Activated T-helper 17 cell treated with anti-CD3 and anti-CD28 coated beads, Interleukin-2, amount 50 U/mL, for 72 hours (primary cell): ENCODE measurements at regions not wholly inside any gene's neighbourhood (a gene's known extent, or its start where the extent isn't known, plus 50 kb on each side); places are given as distances from the start of the nearest gene placed in this dataset.
"Not testable (repeated sequence)": the region's sequence is repeated elsewhere in the genome, so short reads cannot be mapped to it uniquely, and the experiment has no call there.

Experiments
- ATAC-seq: fragments of 150-1000 bp; cut with Tn5 transposase; replicated peaks from 2 replicates; pipeline ENCODE4 v1.10.0; 2021; ENCODE audit warnings: mild to moderate bottlenecking, moderate library complexity
- H3K27ac Mint-ChIP-seq: one replicate; pipeline ENCODE4 v1.8.0; 2022; ENCODE audit warnings: mixed read lengths
- H3K27me3 Mint-ChIP-seq: one replicate; pipeline ENCODE4 v1.8.0; 2022; ENCODE audit warnings: mixed read lengths
- H3K36me3 Mint-ChIP-seq: one replicate; pipeline ENCODE4 v1.8.0; 2022; ENCODE audit warnings: low read depth, mild to moderate bottlenecking, mixed read lengths
- H3K4me1 Mint-ChIP-seq: one replicate; pipeline ENCODE4 v1.8.0; 2022; ENCODE audit warnings: mixed read lengths
- H3K4me3 Mint-ChIP-seq: one replicate; pipeline ENCODE4 v1.8.0; 2022; ENCODE audit warnings: mild to moderate bottlenecking, mixed read lengths
- H3K9me3 Mint-ChIP-seq: one replicate; pipeline ENCODE4 v1.8.0; 2022; ENCODE audit warnings: mixed read lengths

- Mint-ChIP-seq H3K9me3 (peaks cover 14% of the 10 kb centered on the region), H3K27me3 (no peaks in the 10 kb centered on the region), H3K36me3 (peaks cover 82% of the 10 kb centered on the region), H3K4me1 (peaks cover 17% of the 10 kb centered on the region), H3K4me3 (no peak overlapping the region), H3K27ac (no peak overlapping the region)
- no peak for ATAC-seq
Observed at GRCh38 chr7:149565096-149565382, 67.4 kb upstream of the ZNF746 start.

GRCh38 chr7:149564340-149565095 lies 66.9 kb upstream of the ZNF746 start:
- Mint-ChIP-seq H3K9me3 (peaks cover 9% of the 10 kb centered on the region), H3K36me3 (peaks cover 80% of the 10 kb centered on the region), H3K27me3 (no peaks in the 10 kb centered on the region), H3K27ac (no peak overlapping the region), H3K4me3 (no peak overlapping the region), H3K4me1 (peaks cover 15% of the 10 kb centered on the region)
- ATAC-seq: no peak

- no peak for ATAC-seq
- Mint-ChIP-seq H3K4me1 (peaks cover 15% of the 10 kb centered on the region), H3K9me3 (peaks cover 5% of the 10 kb centered on the region), H3K4me3 (no peak overlapping the region), H3K27me3 (no peaks in the 10 kb centered on the region), H3K27ac (no peak overlapping the region), H3K36me3 (peaks cover 84% of the 10 kb centered on the region)
Observed at GRCh38 chr7:149562602-149563001, 65.0 kb upstream of the ZNF746 start.

GRCh38 chr7:149561072-149561471 lies 63.5 kb upstream of the ZNF746 start:
- peaks cover 5% of the 10 kb centered on the region for H3K9me3 Mint-ChIP-seq
- H3K27me3 Mint-ChIP-seq: no peaks in the 10 kb centered on the region
- peak overlapping the region; percentile 66 for H3K27ac Mint-ChIP-seq
- no peak for ATAC-seq
- peaks cover 15% of the 10 kb centered on the region for H3K4me1 Mint-ChIP-seq
- H3K4me3 Mint-ChIP-seq: no peak overlapping the region
- peaks cover 84% of the 10 kb centered on the region for H3K36me3 Mint-ChIP-seq

- ATAC-seq: no peak
- H3K36me3 Mint-ChIP-seq: peaks cover 77% of the 10 kb centered on the region
- peak overlapping the region; percentile 25 for H3K27ac Mint-ChIP-seq
- no peaks in the 10 kb centered on the region for H3K27me3 Mint-ChIP-seq
- no peaks in the 10 kb centered on the region for H3K9me3 Mint-ChIP-seq
- no peak overlapping the region for H3K4me3 Mint-ChIP-seq
- peaks cover 12% of the 10 kb centered on the region for H3K4me1 Mint-ChIP-seq
Observed at GRCh38 chr7:149559711-149560110, 62.1 kb upstream of the ZNF746 start.

GRCh38 chr7:149558149-149558861 lies 60.7 kb upstream of the ZNF746 start:
- H3K27me3 Mint-ChIP-seq: no peaks in the 10 kb centered on the region
- H3K36me3 Mint-ChIP-seq: peaks cover 74% of the 10 kb centered on the region
- ATAC-seq: peak; percentile 34
- peaks cover 6% of the 10 kb centered on the region for H3K4me1 Mint-ChIP-seq
- H3K9me3 Mint-ChIP-seq: no peaks in the 10 kb centered on the region
- H3K27ac Mint-ChIP-seq: peak overlapping the region; percentile 77
- H3K4me3 Mint-ChIP-seq: no peak overlapping the region

GRCh38 chr7:149556525-149556924 lies 58.9 kb upstream of the ZNF746 start:
- not testable (repeated sequence) for H3K4me1 Mint-ChIP-seq

GRCh38 chr7:149554821-149555220 lies 57.2 kb upstream of the ZNF746 start:
- not testable (repeated sequence) for H3K4me1 Mint-ChIP-seq, H3K27ac Mint-ChIP-seq, H3K27me3 Mint-ChIP-seq, ATAC-seq, H3K4me3 Mint-ChIP-seq, H3K9me3 Mint-ChIP-seq
- H3K36me3 Mint-ChIP-seq: peaks cover 82% of the 10 kb centered on the region

More at GRCh38 chr7:149556525-149556924, 58.9 kb upstream of the ZNF746 start:
- H3K4me3 Mint-ChIP-seq, H3K27me3 Mint-ChIP-seq, ATAC-seq, H3K27ac Mint-ChIP-seq, H3K9me3 Mint-ChIP-seq: not testable (repeated sequence)
- H3K36me3 Mint-ChIP-seq: peaks cover 83% of the 10 kb centered on the region

- not testable (repeated sequence) for H3K4me3 Mint-ChIP-seq, H3K27me3 Mint-ChIP-seq, ATAC-seq, H3K4me1 Mint-ChIP-seq, H3K9me3 Mint-ChIP-seq, H3K27ac Mint-ChIP-seq
- H3K36me3 Mint-ChIP-seq: peaks cover 84% of the 10 kb centered on the region
Observed at GRCh38 chr7:149553991-149554390, 56.4 kb upstream of the ZNF746 start.

GRCh38 chr7:149552799-149553198 lies 55.2 kb upstream of the ZNF746 start:
- H3K4me1 Mint-ChIP-seq: no peaks in the 10 kb centered on the region
- H3K4me3 Mint-ChIP-seq: no peak overlapping the region
- H3K27ac Mint-ChIP-seq: peak overlapping the region; percentile 42
- no peak for ATAC-seq
- peaks cover 84% of the 10 kb centered on the region for H3K36me3 Mint-ChIP-seq
- H3K27me3 Mint-ChIP-seq: no peaks in the 10 kb centered on the region
- H3K9me3 Mint-ChIP-seq: no peaks in the 10 kb centered on the region
